ENCODE measurements at regions not wholly inside any gene's neighbourhood (a gene's known extent, or its start where the extent isn't known, plus 50 kb on each side); places are given as distances from the start of the nearest gene placed in this dataset.
"Not testable (repeated sequence)": the region's sequence is repeated elsewhere in the genome, so short reads cannot be mapped to it uniquely, and the experiment has no call there.

- Histone ChIP-seq H3K27me3 (ENCODE audit: control insufficient read depth, insufficient read depth, low read length) (no peaks in the 10 kb centered on the region), H3K4me3 (ENCODE audit: low read length) (no peak overlapping the region), H3K9ac (ENCODE audit: low read length) (no peak overlapping the region), H3K4me1 (ENCODE audit: control insufficient read depth, insufficient read depth, low read length) (no peaks in the 10 kb centered on the region), H3K36me3 (ENCODE audit: control insufficient read depth, insufficient read depth, low read length) (no peaks in the 10 kb centered on the region), H3K9me3 (ENCODE audit: control insufficient read depth, low read length) (no peaks in the 10 kb centered on the region)
Measured at GRCh38 chr9:113738893-113739604, 137.1 kb upstream of the ZNF618 start.

DNA sequence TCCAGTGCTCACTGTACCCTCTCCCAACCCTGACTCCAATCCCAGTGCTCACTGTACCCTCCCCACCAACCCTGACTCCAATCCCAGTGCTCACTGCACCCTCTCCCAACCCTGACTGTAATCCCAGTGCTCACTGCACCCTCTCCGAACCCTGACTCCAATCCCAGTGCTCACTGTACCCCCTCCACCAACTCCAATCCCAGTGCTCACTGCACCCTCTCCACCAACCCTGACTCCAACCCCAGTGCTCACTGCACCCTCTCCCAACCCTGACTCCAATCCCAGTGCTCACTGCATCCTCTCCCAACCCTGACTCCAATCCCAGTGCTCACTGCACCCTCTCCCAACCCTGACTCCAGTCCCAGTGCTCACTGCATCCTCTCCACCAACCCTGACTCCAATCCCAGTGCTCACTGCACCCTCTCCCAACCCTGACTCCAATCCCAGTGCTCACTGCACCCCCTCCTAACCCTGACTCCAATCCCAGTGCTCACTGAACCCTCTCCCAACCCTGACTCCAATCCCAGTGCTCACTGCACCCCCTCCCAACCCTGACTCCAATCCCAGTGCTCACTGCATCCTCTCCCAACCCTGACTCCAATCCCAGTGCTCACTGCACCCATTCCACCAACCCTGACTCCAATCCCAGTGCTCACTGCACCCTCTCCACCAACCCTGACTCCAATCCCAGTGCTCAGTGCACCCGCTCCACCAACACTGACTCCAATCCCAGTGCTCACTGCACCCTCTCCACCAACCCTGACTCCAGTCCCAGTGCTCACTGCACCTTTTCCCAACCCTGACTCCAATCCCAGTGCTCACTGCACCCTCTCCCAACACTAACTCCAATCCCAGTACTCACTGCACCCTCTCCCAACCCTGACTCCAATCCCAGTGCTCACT, 136.3 kb upstream of the ZNF618 start:
- H3K36me3 ChIP-seq (ENCODE audit: control insufficient read depth, insufficient read depth, low read length); H3K4me3 ChIP-seq (ENCODE audit: low read length); H3K27me3 ChIP-seq (ENCODE audit: control insufficient read depth, insufficient read depth, low read length); H3K4me1 ChIP-seq (ENCODE audit: control insufficient read depth, insufficient read depth, low read length); H3K9me3 ChIP-seq (ENCODE audit: control insufficient read depth, low read length); H3K9ac ChIP-seq (ENCODE audit: low read length): not testable (repeated sequence)

GRCh38 chr9:113740508-113741500, 135.3 kb upstream of the ZNF618 start:
- H3K9me3 ChIP-seq (ENCODE audit: control insufficient read depth, low read length); H3K36me3 ChIP-seq (ENCODE audit: control insufficient read depth, insufficient read depth, low read length); H3K4me3 ChIP-seq (ENCODE audit: low read length); H3K27me3 ChIP-seq (ENCODE audit: control insufficient read depth, insufficient read depth, low read length); H3K9ac ChIP-seq (ENCODE audit: low read length); H3K4me1 ChIP-seq (ENCODE audit: control insufficient read depth, insufficient read depth, low read length): not testable (repeated sequence)

- Histone ChIP-seq H3K36me3 (ENCODE audit: control insufficient read depth, insufficient read depth, low read length) (no peaks in the 10 kb centered on the region), H3K9me3 (ENCODE audit: control insufficient read depth, low read length) (no peaks in the 10 kb centered on the region), H3K4me3 (ENCODE audit: low read length) (no peak overlapping the region), H3K27me3 (ENCODE audit: control insufficient read depth, insufficient read depth, low read length) (peaks cover 6% of the 10 kb centered on the region), H3K4me1 (ENCODE audit: control insufficient read depth, insufficient read depth, low read length) (no peaks in the 10 kb centered on the region), H3K9ac (ENCODE audit: low read length) (no peak overlapping the region)
Measured at GRCh38 chr9:113741886-113742854, 133.9 kb upstream of the ZNF618 start.

- Histone ChIP-seq H3K9ac (ENCODE audit: low read length) (no peak overlapping the region), H3K4me3 (ENCODE audit: low read length) (no peak overlapping the region)
Measured at GRCh38 chr9:113742878-113743277, 133.2 kb upstream of the ZNF618 start.

DNA sequence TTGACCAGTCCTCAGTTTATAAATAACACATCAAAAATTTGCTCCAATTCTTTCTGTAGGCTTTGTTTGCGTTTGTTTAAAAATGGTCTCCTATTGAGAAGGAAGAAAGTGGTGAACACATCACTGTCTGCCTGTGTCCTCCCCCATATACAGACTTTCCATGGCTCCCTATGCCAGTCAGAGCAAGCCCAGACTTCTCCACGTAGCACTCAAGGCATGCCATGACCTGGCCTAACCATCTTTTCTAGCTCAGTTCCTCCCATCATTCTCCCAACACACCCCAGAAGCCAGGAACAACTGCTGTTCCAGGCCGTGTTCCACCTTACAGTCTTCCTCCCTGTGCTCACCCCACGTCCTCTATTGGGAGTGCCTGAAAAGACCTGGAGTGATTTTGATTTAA, 129.6 kb upstream of the ZNF618 start:
- Histone ChIP-seq H3K9me3 (ENCODE audit: control insufficient read depth, low read length) (peaks cover 3% of the 10 kb centered on the region), H3K27me3 (ENCODE audit: control insufficient read depth, insufficient read depth, low read length) (peaks cover 6% of the 10 kb centered on the region), H3K36me3 (ENCODE audit: control insufficient read depth, insufficient read depth, low read length) (no peaks in the 10 kb centered on the region), H3K9ac (ENCODE audit: low read length) (no peak overlapping the region), H3K4me3 (ENCODE audit: low read length) (no peak overlapping the region), H3K4me1 (ENCODE audit: control insufficient read depth, insufficient read depth, low read length) (no peaks in the 10 kb centered on the region)

More at GRCh38 chr9:113742878-113743277, 133.2 kb upstream of the ZNF618 start:
- no peaks in the 10 kb centered on the region for H3K36me3 ChIP-seq (ENCODE audit: control insufficient read depth, insufficient read depth, low read length)
- no peaks in the 10 kb centered on the region for H3K4me1 ChIP-seq (ENCODE audit: control insufficient read depth, insufficient read depth, low read length)
- H3K9me3 ChIP-seq (ENCODE audit: control insufficient read depth, low read length) = peaks cover 3% of the 10 kb centered on the region
- H3K27me3 ChIP-seq (ENCODE audit: control insufficient read depth, insufficient read depth, low read length) = peaks cover 6% of the 10 kb centered on the region

DNA sequence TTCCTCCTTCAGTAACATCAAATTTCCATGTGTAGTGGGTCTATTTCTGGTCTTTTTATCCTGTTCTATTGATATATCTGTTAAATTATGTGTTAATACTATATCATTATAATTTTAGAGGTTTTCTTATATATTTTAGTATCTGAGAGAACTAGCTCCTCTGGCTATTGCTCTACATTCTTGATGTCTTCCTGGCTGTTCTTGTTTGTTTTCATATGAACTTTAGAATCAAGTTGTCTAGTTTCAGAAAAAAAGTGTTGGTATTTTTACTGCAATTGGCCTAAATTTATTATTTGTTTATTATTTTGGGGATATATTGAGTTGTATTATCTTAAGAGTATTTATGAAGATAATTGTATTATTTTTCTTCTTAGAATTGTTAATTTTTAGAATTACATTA, 128.0 kb upstream of the ZNF618 start:
- Histone ChIP-seq H3K9me3 (ENCODE audit: control insufficient read depth, low read length) (peaks cover 3% of the 10 kb centered on the region), H3K9ac (ENCODE audit: low read length) (no peak overlapping the region), H3K36me3 (ENCODE audit: control insufficient read depth, insufficient read depth, low read length) (no peaks in the 10 kb centered on the region), H3K4me1 (ENCODE audit: control insufficient read depth, insufficient read depth, low read length) (no peaks in the 10 kb centered on the region), H3K4me3 (ENCODE audit: low read length) (no peak overlapping the region), H3K27me3 (ENCODE audit: control insufficient read depth, insufficient read depth, low read length) (peaks cover 7% of the 10 kb centered on the region)

GRCh38 chr9:113753398-113754119, 122.5 kb upstream of the ZNF618 start:
- no peaks in the 10 kb centered on the region for H3K4me1 ChIP-seq (ENCODE audit: control insufficient read depth, insufficient read depth, low read length)
- H3K9me3 ChIP-seq (ENCODE audit: control insufficient read depth, low read length) = no peaks in the 10 kb centered on the region
- peaks cover 15% of the 10 kb centered on the region for H3K27me3 ChIP-seq (ENCODE audit: control insufficient read depth, insufficient read depth, low read length)
- H3K36me3 ChIP-seq (ENCODE audit: control insufficient read depth, insufficient read depth, low read length) = no peaks in the 10 kb centered on the region
- no peak overlapping the region for H3K4me3 ChIP-seq (ENCODE audit: low read length)
- H3K9ac ChIP-seq (ENCODE audit: low read length) = no peak overlapping the region

DNA sequence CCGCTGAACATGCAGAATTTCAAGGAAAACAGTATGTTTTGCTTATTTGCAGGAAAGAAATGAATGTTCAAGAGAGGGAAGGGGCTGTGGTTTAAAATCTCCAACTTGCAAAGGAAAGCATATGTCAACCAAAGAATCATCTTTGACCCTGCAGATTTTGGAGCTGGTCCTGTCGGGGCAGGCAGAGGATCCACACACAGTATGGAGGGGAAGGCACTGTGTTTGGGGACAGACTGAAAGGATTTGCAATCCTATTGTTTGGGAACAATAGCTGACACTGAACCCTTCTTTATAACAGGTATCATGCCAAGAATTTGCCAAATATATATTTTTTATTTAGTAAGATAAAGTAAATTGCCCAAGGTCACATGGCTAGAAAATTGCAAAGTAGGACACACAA, 121.4 kb upstream of the ZNF618 start:
- Histone ChIP-seq H3K9ac (ENCODE audit: low read length) (no peak overlapping the region), H3K27me3 (ENCODE audit: control insufficient read depth, insufficient read depth, low read length) (peaks cover 15% of the 10 kb centered on the region), H3K9me3 (ENCODE audit: control insufficient read depth, low read length) (no peaks in the 10 kb centered on the region), H3K4me1 (ENCODE audit: control insufficient read depth, insufficient read depth, low read length) (no peaks in the 10 kb centered on the region), H3K4me3 (ENCODE audit: low read length) (no peak overlapping the region), H3K36me3 (ENCODE audit: control insufficient read depth, insufficient read depth, low read length) (no peaks in the 10 kb centered on the region)

GRCh38 chr9:113755433-113755832, 120.7 kb upstream of the ZNF618 start:
- no peaks in the 10 kb centered on the region for H3K36me3 ChIP-seq (ENCODE audit: control insufficient read depth, insufficient read depth, low read length)
- H3K9me3 ChIP-seq (ENCODE audit: control insufficient read depth, low read length) = no peaks in the 10 kb centered on the region
- peaks cover 15% of the 10 kb centered on the region for H3K27me3 ChIP-seq (ENCODE audit: control insufficient read depth, insufficient read depth, low read length)
- no peak overlapping the region for H3K4me3 ChIP-seq (ENCODE audit: low read length)
- H3K4me1 ChIP-seq (ENCODE audit: control insufficient read depth, insufficient read depth, low read length) = no peaks in the 10 kb centered on the region
- no peak overlapping the region for H3K9ac ChIP-seq (ENCODE audit: low read length)
